ENCODE measurements at regions not wholly inside any gene's neighbourhood (a gene's known extent, or its start where the extent isn't known, plus 50 kb on each side); places are given as distances from the start of the nearest gene placed in this dataset.

DNA sequence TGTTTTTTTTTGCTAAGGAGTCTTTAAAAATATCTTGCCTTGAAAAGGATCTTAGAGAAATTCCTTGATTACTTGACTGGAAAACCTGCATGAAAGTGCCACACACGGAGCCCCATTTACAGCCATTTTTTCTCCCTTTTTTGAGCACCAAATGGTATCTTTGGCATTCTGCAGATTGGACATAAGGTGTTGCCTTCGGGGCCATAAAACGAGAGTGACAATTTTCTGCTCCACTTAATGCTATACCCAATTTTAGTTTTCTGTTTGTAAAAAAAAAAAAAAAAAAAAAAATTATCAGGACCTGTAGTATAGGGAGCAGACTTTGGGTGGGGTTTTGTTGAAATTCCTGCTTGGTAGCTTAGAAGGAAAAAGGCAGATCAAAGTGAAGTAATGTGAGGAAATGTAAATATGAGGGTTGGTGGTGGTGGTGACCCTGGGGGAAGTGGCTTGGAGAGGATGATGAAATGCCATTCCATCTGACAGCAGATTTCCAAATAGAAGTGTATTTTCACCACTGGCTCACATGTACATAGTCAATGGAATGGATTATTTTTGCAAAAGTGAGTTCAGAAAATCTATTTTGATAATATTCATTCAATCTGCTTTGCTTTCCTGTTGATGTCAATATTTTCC is 212.1 kb upstream of the SOX4 start:
- no peak for DNase-seq (ENCODE audit: low spot score)

DNA sequence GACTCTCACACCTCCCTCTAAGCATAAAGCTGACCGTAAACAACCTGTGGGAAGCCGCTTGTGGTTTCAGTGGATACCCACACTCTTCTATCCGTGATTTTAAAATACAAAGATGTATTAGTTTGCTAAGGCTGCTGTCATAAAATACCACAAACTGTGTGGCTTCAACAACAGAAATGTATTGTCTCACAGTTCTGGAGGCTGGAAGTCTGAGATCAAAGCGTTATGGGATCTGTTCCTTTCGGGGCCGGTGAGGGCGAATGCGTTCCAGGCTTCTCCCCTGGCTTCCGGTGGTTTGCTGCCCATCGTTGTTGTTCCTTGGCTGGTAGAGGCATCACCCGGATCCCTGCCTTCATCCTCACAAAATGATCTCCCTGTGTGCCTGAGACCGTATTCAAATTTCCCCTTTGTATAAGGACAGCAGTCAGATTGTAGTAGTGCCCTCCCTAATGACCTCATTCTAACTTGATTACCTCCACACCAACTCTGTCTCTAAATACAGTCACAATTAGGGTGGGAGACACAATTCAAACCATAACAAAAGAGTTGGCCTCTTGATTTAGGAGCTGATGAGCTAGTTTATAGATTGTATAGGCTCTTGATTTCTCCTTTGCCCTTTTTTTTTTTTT is 210.6 kb upstream of the SOX4 start:
- DNase-seq (ENCODE audit: low spot score), result no peak

DNA sequence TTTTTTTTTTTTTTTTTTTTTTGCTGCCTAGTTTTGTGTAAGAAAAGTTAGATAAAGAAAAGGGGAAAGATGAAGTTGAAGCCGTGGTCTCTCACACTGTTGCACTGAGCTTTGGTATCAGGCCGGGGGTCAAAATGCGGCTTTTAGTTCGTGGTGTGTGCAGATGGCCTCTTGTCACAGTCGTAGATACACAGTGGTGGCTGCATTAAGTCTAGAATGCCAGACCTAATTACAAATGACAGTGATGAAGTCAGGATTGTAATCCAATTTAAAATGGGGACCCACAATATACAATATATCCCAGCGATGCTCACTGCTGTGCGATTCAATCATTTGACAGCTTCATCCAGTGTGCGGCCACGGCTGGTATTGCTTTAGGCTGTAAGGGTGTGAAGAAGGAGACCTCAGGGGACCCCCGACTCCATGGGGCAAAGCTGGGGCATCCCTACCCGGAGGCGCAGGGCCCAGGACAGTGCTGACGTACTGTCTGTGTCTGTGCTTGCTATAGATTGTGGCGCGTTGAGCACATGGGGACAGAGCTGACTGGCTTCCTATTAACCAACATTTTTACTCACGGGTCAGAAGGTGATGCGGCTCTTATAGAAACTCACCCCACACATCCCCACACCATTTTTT is 210.0 kb upstream of the SOX4 start:
- no peak for DNase-seq (ENCODE audit: low spot score)

- DNase-seq (ENCODE audit: low spot score), result no peak
Observed at GRCh38 chr6:21384216-21384615, 209.3 kb upstream of the SOX4 start.

DNA sequence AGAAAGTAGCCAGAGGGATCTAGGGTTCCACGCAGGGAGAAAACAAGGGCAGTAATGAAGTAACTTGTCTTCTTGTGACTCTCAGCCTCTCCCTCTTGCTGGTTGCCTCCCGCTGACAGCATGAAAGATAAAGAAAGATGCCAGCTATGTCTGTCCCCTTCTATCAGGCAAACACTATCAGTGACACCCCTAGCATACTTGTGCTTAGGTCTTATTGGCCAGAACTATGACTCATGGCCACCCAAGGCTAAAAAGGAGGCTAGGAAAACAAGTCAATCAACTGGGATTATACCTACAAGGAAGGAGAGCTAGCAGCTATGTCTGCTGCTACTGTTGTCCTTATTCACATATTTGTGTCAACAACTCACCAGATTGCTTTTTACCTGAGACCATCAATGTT is 206.8 kb upstream of the SOX4 start:
- no peak for DNase-seq (ENCODE audit: low spot score)

DNA sequence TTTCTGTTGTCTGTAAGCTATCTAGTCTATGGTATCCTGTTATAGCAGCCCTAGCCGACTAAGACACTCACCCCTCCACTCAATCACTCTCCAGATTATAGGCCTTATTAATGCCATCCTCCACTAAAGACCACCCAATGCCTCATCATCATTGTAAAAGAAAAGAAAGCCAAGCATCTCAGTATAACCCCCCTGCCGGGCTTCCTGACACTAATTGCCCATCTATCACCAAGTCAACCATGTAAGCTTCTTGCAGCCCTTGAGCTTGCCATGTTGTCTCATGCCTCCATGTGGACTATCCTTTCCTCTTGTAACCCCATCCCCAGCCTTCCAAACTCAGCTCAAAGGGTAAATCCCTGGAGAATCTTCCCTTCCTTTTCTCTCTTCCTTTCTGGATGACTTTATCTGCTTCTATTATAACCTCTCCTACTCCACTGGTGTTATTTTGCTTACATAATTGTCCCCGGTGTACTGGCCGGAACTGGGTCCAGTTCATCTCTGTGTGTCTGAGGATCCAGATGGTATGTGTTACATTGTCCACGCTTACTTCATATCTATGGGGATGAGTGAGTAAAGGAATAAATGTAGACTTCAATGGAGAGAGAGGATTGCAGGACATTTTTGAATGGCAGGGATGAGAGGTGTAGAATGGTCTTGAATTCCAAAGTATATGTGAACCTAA is 202.9 kb upstream of the SOX4 start:
- DNase-seq (ENCODE audit: low spot score), result no peak

DNA sequence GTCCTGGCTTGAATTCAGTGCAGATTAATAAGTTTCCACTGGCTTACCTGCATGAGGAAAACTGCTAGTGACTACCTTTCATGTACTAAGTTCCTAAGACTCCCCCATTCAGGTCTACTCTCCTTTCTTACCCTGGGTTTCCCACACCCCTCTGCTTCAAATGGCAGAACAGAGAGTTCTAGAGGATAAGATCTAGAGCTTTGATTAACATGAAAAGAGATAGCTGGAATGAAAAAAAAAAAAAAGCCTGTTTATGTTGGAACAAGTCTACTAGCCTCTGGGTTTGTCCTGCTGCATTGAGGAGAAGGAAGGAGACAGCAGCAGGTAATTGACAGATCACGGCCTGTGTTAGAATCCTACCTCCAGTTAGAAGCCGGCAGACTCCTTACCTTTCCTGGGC is 201.4 kb upstream of the SOX4 start:
- no peak for DNase-seq (ENCODE audit: low spot score)

DNA sequence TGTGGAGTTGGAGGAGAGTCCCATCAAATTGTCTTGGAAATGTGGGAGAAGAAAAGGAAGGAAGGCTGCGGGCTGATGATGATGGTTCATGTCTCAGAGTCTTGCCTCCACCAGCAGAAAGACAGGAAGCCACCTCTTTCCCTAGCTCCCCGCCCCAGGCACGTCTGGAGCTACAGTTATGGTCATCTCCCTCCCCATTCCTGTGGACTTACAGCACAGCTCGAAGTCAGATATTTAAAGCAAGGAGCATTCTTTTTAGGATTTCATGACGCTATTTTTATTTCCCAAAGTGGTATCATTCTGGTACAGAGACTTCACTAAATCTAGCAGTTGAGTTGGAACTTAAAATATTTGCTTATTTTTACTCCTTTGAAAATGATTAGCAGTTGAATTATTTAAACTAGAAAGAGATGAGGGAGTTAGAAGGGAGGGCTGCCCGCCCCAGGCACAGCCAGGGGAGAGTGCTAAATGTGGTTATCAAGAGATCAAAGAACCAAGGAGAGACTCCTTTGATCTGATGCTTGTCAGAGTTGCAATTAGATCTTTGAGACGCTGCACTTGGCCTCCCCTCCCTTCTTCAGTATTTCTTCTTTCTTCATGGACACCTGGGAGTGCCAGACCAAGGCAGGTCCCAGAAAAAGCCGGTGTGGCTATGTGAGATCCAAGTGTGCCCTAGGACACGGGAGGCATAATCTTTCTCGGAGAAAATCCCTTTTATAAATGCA is 199.9 kb upstream of the SOX4 start:
- no peak for DNase-seq (ENCODE audit: low spot score)

GRCh38 chr6:21395121-21395520 is 198.4 kb upstream of the SOX4 start:
- DNase-seq (ENCODE audit: low spot score), result no peak

DNA sequence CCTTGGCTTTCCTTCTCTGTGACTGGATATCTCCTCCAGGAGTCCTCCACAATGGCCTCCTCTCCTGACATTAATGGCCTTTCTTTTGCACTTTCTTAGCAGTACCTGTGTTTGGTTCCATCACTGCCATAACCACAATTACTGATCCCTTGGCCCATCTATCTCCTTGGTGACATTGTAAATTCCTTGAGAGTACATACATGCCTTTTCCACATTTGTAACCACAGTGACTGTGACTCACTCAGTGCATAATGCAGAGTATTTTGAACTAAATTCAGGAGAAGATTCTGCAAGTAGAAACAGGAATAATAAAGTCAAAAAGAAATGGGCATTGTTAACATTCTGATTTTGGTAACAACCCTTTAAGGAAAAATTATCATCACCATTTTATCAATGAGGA is 197.2 kb upstream of the SOX4 start:
- DNase-seq (ENCODE audit: low spot score), result no peak

GRCh38 chr6:21398741-21399325 is 194.7 kb upstream of the SOX4 start:
- no peak for DNase-seq (ENCODE audit: low spot score)

DNA sequence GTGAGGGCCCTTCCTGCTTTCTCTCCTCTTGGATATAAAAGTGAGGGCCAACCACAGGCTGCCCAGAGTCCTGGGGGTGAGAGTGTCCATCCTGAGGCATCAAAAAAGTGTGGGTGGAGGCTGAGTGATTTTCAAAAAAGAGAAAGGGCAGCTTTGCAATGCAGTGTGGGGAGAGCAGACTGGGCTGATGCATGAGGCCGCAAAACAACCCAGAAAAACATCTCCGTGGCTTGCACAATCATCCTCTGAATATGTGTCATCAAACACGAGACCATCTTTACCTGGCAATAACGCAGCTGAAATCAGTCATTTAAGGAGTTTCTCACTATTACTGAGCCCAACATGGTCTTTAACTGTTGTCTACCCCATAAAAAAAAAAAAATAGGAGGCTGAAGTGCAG is 191.2 kb upstream of the SOX4 start:
- peak; percentile 90 for DNase-seq (ENCODE audit: low spot score)

- no peak for DNase-seq (ENCODE audit: low spot score)
Observed at GRCh38 chr6:21404577-21404976, 189.0 kb upstream of the SOX4 start.

- no peak for DNase-seq (ENCODE audit: low spot score)
Observed at GRCh38 chr6:21406316-21406715, 187.2 kb upstream of the SOX4 start.

- no peak for DNase-seq (ENCODE audit: low spot score)
Observed at GRCh38 chr6:21409231-21409630, 184.3 kb upstream of the SOX4 start.

DNA sequence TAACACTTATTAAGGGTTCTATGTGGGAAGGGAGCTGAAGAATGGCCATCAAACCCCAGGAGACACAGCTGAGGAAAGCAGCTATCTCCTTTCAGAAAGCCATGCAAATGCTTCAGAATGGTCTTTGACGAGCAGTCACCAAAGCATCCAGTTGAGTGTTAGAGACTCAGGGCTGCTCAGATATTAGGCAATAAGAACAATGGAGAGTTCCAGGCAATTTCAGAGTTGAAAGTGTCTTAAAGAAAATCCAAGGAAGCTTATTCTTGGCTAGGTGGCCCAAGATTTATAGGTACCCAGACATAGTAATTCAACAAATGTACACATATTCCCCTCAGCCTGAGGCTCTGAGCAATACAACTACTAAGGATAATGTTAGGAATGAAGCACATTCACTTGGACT is 180.1 kb upstream of the SOX4 start:
- no peak for DNase-seq (ENCODE audit: low spot score)

GRCh38 chr6:21414065-21414464 is 179.5 kb upstream of the SOX4 start:
- DNase-seq (ENCODE audit: low spot score), result no peak

DNA sequence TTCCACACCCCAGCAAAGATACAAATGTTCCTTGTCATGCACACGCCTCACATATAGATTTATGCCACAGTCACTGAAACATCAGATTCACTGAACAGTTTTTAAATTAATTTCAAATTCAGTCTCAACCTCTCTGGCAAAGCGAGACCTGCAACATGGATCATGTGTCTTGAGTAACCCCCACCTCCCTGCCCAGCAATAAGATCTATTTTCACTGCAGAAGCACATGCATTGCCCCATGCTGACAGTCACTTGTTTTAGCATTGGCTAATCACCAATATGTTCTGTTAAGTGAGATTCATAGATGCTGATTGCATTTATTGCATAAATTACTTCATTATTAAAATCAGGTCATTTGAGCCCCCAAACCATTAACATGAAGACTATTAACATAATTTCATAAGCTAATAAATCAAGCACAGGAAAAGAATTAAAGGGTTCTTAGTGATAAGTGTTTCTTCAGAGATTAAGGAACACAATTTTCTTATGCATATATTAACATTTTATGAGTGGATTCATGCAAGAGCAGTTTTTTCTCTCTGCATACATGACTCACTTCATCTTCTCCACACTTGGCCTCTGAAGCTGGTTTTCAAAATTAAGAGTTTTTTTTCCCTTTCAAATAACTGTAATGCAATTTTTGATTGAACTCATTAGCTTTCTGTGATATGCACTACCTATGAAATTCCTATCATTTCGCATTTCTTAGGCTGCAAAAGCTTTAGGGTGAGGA is 173.2 kb upstream of the SOX4 start:
- no peak for DNase-seq (ENCODE audit: low spot score)

GRCh38 chr6:21420926-21421325 is 172.6 kb upstream of the SOX4 start:
- no peak for DNase-seq (ENCODE audit: low spot score)

GRCh38 chr6:21423106-21423854 is 170.3 kb upstream of the SOX4 start:
- DNase-seq (ENCODE audit: low spot score), result no peak

Measured in activated CD4-positive, alpha-beta T cell treated with anti-CD3 and anti-CD28 coated beads, Interleukin-2, Interleukin-4, amounts not matched to agents 100 ng/mL and 50 ng/mL, durations not matched to agents 16 hours and 8 hours (primary cell).